ENCODE measurements at regions not wholly inside any gene's neighbourhood (a gene's known extent, or its start where the extent isn't known, plus 50 kb on each side); places are given as distances from the start of the nearest gene placed in this dataset.

DNA sequence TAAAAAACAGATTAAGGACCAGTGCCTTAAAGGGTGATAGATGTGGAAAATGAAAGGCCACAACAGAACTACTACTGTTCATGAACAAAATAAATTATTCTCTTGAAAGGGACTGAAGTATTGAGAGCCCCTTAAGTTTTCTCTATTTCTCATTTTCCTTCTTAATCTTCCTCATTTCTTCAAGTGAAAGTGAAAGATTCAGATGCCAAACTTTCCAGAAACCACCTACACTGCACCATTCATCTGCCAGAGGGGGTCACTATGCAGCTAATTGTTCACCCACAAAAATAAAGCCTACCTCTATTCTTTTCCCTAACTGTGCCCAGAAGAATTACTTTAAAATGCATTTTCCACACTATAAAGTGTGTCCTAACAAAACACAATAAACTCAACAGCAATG, 140.1 kb downstream of the NR4A2 start:
- TF ChIP-seq, protein P1, sequence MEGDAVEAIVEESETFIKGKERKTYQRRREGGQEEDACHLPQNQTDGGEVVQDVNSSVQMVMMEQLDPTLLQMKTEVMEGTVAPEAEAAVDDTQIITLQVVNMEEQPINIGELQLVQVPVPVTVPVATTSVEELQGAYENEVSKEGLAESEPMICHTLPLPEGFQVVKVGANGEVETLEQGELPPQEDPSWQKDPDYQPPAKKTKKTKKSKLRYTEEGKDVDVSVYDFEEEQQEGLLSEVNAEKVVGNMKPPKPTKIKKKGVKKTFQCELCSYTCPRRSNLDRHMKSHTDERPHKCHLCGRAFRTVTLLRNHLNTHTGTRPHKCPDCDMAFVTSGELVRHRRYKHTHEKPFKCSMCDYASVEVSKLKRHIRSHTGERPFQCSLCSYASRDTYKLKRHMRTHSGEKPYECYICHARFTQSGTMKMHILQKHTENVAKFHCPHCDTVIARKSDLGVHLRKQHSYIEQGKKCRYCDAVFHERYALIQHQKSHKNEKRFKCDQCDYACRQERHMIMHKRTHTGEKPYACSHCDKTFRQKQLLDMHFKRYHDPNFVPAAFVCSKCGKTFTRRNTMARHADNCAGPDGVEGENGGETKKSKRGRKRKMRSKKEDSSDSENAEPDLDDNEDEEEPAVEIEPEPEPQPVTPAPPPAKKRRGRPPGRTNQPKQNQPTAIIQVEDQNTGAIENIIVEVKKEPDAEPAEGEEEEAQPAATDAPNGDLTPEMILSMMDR (IDR thresholded peaks at IDR 0.05; ENCODE audit: low read depth, low read length, poor library complexity, severe bottlenecking): no peak
- no peak for TF ChIP-seq EZH2phosphoT487 (IDR thresholded peaks at IDR 0.05; ENCODE audit: borderline replicate concordance, low read length)

Data from DOHH2 (cell line).